HG03280 (cell line): ENCODE measurements at regions not wholly inside any gene's neighbourhood (a gene's known extent, or its start where the extent isn't known, plus 50 kb on each side); places are given as distances from the start of the nearest gene placed in this dataset.

Experiments used
- ATAC-seq: cut with Tn5 transposase; IDR thresholded peaks from one replicate; pipeline ENCODE4 v1.9.1; 2021; ENCODE audit warnings: mild to moderate bottlenecking, moderate library complexity; ENCODE audit not compliant: unreplicated experiment

DNA sequence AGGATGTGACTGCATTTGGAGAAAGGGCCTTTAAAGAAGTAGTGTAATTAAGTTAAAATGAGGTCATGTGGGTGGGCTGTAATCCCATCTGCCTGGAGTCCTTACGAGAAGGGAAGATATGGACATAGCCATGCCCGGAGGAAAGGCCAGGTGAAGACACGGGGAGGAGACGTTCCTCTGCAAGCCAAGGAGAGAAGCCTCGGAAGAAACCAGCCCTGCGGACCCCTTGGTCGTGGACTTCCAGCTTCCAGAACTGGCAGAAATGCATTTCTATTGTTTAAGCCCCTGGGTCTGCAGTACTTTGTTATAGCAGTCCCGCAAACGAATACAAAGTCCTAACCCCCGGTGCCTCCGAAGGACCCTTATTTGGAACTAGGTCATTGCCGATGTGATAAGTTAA, 87.6 kb upstream of the TAF1B start:
- ATAC-seq: no peak

- ATAC-seq: no peak
These were observed 86.5 kb upstream of the TAF1B start for GRCh38 chr2:9756692-9757250.

GRCh38 chr2:9757501-9758264, 85.6 kb upstream of the TAF1B start:
- ATAC-seq: no peak

DNA sequence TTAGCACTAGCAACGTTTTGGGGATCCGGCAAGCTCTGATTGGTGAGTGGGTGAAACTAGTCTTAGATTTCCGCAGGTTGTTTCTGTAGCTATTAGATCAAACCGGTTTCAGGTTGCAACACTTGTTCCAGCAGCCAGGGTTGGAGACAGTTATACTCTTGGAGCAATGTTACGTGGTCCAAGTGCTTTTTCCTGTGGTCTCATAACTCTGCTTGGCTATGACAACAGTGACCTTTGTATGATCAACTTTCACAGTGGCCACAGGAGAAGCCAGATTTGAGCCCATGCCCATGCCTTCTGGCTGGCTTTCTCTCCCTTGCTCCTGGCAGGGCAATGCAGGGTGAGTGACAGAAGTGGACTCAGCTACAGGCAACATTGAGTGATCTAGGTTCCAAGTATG, 84.5 kb upstream of the TAF1B start:
- no peak for ATAC-seq

GRCh38 chr2:9760069-9760901, 83.0 kb upstream of the TAF1B start:
- ATAC-seq: no peak

DNA sequence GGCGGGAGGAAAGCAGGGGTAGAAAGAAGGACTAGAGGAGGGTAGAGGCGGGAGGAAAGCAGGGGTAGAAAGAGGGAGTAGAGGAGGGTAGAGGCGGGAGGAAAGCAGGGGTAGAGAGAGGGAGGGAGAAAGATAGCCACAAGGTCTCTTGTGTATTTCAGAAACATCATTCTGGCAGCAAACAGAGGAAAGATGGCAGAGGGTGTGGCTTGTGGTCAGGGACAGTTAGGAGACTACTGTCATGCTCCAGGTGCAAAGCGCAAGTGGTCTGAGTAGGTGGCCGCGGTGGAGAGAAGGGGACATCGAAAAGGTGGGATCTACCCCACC, 82.4 kb upstream of the TAF1B start:
- ATAC-seq: no peak

DNA sequence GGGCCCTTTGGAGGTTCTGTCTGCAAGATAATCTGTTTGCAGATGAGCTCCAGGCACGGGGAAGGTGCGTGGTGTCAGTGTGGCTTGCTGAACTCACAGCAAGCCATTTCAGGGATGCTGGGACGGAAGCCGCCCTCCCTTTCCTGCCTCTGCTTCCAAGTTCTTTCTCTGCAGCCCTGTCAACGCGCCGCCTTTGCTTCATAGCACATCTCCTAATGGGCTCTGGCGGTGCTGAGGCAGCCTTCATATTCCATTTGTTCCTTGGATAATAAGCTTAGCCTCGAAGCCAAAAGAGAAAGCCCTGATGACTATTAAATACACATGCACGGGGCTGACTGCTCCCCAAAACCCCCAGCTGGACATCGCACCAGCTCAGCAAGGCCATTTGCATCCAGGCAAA, 81.7 kb upstream of the TAF1B start:
- no peak for ATAC-seq

GRCh38 chr2:9762164-9762563, 81.1 kb upstream of the TAF1B start:
- no peak for ATAC-seq

- no peak for ATAC-seq
These were observed 80.3 kb upstream of the TAF1B start for GRCh38 chr2:9762941-9763340.

DNA sequence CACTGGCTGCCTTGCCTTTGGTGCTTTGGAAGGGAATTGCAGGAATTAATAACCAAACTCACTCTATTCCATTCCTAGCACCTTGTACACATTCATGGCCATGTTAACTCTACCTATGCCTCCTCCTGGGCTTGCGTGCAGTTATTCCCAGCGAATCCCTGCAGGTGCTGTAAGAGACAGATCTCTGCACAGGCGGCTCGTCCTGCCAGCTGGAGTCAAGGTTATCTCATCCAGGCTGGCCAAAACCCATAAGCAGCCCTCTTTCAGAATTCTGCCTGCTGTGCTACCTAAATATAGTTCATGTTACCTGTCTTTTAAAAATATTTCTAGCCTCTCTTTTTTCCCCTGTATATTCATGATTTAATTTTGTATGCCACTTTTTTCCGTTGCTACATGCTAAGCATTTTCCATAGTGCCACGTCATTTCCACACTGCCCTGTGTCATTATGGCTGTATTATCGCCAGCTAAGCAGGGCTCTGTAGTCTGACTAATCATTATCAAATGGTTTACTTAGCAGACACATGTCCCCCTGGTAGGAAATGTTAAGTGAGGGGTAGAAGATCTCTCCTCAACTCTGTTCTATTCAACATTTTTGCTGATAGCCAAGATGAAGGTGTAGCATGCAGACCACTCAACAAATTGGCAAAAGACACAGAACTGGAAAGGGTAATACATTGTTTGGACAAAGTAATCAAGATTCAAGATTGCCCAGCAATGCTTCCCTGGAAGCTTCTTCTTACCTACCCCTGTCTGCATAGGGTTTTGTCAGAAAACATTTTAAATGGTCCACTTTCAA, 79.7 kb upstream of the TAF1B start:
- no peak for ATAC-seq

DNA sequence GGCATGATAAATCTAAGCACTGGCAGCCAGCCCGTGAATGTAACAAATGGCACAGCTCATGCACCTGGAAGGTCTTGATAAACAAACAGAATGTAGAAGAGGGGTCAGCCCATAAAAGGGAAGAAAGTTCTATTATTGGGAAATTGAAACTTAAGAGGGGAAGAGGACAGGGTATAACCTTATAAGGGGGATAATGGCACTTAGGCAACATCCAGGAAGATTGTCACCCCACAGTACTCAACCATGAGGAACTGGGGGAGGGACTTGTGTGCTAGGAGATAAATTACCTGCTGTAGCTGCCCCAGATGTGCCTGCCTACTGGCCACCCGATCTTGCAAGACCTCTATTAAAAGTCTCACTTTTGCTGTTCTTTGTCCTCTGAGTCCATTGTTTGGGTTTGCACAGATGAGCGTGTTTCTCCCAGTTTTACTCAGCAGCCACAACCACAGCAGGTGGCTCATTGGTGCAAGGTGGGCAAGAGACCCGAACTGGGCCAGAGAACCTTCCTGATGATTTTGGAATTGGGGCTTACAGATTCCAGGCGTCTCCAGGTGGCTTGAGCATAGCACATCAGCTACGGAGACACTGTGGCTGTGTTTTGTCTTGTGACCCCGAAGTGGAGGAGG, 79.0 kb upstream of the TAF1B start:
- no peak for ATAC-seq

DNA sequence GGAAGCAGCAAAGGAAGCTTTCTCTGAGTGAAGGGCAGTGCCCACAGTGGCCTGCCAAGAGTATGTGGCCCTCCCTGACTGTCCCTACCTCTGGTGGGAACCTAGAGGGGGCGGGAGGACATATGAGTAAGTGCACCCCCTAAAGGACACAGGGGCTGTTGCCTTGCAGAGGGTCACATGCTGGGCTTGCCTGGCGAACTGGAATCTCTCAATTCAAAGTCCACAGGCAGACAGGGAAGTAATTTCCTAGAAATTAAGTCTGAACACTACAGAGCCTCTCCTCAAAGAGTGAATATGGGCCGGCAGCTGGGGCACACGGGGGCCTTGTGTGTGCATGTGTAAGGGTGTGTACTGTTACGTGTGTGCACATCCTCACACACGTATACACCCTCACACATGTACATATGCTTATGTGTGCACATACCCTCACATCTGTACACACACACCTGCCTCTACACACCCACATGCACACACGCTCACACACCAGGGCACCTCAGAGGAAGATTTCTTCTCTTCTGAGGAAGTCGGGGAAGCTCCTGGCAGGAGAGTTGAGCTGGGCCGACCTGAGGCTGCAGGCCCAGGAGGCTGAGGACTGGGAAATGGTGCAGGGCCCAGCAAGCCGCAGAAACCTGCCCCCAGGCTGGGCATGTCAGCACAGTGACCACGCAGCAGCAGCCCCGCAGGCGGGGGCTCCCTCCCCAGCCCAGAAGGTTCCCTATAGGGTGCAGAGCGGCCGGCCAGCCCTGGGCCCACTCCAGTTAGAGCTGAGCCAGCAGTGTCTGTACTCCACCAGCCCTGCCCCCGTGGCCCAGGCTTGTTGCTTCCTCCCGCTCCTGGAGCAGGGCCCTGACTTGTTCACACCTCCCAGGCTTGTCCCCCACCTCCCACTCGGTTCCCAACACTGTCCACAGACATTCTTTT, 77.4 kb upstream of the TAF1B start:
- no peak for ATAC-seq

GRCh38 chr2:9767656-9768281, 75.5 kb upstream of the TAF1B start:
- no peak for ATAC-seq

DNA sequence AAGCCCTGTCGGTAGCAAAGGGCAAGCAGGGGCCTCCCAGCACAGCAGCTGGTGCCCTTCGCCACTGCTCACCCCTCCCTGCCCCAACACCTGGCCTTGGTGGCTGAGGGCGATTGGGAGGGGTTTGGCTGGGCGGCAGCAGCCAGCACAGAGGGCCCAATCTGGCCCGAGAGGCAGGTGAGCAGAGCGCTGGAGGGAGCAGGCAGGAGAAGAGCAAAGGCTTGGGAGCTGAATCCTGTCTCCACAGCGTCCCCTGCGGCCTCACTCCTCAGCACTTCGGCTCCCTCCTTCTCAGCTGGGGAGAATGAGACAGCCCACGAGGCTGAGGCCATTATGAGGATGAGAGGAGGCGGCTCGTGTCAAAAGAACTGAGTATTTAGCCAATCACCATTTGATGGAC, 74.9 kb upstream of the TAF1B start:
- ATAC-seq: no peak

GRCh38 chr2:9769171-9770005, 73.9 kb upstream of the TAF1B start:
- no peak for ATAC-seq

DNA sequence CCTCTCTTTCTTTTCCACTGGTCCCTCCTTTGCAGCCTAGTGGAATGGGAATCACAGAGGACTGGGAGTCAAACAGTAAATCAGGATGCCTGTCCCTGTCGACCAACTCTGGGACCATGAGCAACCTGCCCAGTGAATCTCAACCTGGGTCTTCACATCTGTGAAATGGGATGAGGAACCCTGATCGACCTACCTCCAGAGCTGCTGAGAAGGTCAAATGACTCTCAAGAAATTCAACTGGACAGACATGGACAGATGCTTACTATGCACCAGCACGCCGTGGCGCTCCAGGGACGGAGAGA, 73.3 kb upstream of the TAF1B start:
- ATAC-seq: no peak

- ATAC-seq: no peak
These were observed 72.8 kb upstream of the TAF1B start for GRCh38 chr2:9770308-9771100.

- no peak for ATAC-seq
These were observed 72.2 kb upstream of the TAF1B start for GRCh38 chr2:9771101-9771449.
